GM21576 (cell line): ENCODE measurements at regions not wholly inside any gene's neighbourhood (a gene's known extent, or its start where the extent isn't known, plus 50 kb on each side); places are given as distances from the start of the nearest gene placed in this dataset.

Experiments used
- ATAC-seq: cut with Tn5 transposase; IDR thresholded peaks from one replicate; pipeline ENCODE4 v1.9.1; 2021; ENCODE audit warnings: mild to moderate bottlenecking, moderate library complexity; ENCODE audit not compliant: unreplicated experiment

DNA sequence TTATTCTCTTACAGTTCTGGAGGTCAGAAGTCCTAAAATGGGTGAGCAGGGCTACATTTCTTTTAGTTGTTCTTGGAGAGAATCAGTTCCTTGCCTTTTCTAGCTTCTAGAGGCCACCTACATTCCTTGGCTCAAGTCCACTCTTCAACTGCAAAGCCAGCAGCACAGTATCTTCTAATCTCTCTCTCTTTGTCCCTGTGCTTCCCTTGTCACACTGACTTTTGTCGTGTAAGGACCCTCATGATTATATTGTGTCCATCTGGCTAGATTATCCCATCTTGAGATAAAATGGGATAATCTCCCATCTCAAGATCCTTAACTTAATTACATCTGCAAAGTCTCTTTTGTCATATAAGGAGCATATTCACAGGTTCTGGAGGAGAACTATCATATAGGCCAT, 359.0 kb downstream of the ADRA2A start:
- no peak for ATAC-seq

DNA sequence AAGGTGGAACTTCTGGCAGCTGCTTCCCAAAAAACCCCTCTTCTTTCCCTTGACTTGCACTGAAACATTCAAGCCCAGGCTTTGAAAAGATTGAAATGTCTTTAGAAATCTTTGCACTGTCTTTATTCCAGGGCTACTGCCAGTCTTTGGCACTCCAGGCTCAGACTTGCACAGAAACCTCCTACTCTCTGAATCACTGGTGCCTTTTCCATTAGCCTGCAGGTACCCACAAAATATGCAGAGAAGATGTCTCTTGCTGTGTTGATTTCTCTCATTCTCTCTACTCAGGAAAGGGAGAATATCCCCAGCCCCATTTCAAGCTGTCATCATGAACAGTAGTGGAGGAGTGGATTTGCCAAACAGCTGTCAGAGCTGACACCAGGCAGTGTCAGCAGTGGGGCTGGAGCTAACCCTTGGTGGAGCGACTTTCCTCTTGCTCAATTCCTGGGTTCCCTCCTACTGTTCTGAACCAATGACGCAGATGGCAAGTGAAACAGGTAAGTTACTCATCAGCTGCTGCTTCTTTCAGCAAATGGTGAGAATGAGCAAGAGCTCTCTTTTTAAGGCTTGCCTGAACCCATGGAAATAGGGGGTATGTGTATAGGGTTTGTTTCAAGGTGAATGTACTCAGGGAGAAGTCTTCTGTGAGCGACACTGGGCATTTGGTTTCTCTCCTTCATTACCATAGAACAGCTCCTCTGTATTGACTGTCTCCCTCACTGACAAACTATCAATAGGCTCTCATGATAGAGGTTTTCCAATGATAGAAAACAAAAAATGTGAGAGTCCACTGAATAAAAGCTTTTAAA, 362.4 kb downstream of the ADRA2A start:
- ATAC-seq = no peak

DNA sequence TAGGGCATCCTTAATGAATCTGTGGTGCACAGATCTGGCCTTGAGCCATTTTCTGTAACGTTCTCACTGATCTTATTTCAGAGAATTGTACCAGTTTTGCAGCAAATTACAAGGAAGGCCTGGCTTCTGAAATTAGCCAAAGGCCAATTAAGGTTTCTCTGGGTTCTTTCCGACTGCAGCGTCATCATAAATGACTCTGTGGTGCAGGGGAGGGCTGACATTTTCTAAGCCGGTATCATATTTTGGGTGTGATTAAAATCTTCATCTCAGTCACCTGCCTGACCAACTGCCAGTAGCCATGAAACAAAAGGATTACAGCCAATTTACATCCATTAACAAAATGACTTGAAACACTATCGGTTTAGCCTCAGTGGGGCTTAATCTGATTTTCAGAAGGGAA, 363.7 kb downstream of the ADRA2A start:
- ATAC-seq = no peak

DNA sequence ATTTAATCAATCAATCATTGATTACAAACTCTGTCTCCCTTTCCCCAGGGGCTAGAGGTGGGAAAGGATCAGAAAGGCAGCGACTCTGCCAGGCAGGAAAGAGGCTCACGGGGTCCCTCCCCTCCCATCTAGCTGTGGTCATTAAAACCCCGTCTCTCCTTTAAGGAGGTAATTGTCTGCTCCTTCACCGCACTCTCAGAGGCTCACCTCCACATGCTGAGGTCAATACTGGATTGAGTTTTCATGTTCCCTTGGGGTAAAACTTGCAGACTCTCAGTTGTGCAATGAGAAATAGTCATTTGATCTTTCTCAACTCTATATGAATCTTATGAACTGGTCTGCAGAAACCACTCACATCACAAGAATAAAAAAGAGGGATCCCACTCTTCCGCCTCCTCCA, 368.8 kb downstream of the ADRA2A start:
- ATAC-seq = no peak

DNA sequence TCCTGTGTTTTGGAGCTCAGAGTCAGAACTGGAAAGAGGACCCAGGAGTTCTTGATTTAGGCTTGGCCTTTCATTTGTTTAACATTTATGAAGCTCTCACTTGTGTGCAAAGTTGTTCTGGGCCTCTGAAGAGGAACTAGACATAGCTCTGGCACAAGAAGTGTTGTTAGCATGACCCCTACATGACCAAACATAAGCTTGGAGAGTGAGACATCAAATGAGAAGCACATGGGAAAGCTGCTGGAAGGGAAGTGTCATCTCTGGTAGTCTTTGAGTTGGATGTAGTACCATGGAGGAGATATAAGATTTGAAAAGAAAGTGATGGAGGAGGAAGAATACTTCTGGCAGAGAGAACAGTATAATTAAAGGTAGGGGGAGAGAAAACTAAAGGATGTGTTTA, 370.1 kb downstream of the ADRA2A start:
- no peak for ATAC-seq

DNA sequence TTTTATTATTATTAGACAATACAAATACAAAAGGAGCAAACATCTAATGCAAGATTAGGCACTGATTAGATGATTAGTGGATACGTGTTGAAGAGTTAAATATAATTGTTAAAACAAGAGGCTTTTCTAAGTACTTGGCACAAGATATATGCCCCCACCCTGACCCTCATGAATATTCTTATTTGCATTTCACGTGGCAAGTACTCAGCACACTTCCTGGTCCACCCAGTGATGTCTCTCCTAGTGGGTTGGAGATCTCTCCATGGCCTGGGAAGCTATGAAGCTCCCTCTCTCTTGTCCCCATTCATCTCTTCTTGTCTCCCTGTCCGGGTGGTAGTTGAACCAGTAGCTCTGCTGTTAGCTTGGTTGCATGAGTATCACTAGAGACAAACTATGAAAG, 375.3 kb downstream of the ADRA2A start:
- no peak for ATAC-seq

DNA sequence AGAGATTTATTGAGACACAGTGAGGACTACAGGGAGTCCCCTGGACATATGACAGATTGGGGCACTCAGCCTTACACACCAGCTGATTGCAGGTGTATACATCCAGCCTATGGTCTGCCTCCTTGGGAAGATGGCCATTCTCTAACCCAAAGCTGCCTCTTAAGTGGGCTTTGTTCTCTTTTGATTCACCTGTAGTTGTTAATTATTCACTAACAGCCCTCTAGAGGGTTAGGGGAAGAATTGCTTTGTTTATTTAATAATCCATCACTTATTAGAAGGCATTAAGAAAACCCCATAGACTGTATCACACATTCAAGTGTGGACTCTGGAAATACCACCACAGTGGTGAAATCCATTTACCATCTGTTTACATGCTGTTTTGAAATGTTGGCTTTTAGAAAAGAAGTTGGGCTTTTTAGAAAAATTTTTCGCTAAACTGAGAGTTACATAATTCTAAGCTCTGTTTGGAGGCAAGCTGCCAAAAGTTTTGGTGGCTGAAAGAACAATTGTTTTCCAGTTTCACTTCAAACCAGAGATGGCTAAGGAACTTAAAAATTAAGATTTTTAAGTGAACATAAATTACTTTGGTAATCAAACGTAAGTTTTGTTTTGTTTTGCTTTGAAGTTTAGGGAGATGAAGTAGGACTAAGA, 379.1 kb downstream of the ADRA2A start:
- no peak for ATAC-seq

DNA sequence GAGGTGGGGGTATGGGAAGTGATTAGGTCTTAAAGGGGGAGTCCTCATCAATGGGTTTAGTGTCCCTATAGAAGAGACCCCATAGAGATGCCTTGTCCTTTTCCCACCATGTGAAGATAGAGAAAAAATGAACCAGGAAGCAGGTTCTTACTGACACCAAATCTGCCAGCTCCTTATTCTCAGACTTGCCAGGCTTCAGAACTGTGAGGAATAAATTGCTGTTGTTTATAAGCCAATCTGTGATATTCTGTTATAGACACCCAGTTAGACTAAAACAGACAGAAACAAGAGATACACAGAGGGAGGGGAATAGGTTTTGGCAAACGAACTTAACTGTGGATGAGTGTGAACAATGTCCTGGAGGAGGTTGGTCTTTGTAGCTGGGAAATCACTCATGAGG, 381.4 kb downstream of the ADRA2A start:
- no peak for ATAC-seq

DNA sequence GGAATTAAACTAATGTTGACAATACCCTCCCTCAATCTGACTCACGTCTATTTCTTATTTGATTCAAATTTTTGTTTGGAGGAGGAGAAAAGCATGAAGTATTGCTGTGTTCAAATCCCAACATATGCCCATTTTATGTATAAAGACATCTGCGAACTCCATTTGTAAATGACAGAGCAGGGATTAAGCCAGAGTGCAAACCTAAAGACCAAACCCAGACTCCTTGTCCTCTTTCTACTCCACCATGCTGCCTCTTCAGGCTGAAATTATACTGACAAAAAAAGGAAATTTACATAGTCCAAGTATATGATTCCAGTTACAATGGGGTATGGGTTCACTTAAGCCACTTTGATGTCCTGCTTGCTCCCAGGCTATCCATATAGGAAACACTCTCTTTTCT, 383.1 kb downstream of the ADRA2A start:
- no peak for ATAC-seq

DNA sequence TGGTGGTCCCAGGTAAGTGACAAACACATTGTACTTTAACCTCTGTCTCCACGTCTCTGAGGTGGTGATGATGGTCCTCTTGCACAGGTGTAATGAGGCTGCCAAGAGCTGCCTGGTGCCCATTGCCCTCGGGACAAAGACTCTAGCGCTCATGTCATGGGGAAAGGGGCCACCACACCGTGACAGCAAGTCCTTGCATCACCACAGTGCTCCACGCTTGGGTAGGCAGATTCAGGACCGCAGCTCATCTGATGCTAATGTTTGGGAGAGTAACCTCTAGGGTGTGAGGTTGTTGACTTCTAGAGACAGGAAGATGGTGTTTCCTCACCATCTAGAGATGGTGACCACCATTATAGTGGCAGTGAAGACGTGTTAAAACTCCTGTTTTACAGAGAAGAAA, 395.6 kb downstream of the ADRA2A start:
- no peak for ATAC-seq

DNA sequence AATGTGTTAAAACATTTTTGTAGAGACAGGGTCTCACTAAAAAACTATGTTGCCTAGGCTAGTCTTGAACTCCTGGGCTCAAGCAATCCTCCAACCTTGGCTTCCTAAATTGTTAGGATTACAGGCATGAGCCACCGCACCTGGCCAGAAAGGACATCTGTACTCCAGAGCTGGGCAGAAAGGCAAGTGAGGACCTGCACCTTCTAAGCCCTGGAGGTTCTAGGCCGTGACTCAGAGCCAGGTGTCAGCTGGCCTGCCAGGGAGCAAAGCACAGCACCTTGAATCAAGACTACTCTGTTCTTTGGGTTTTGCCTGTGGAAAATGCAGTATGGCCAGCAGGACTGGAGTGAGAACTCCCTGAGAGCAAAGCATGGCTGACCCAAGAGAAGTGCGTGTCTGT, 396.5 kb downstream of the ADRA2A start:
- ATAC-seq = no peak

DNA sequence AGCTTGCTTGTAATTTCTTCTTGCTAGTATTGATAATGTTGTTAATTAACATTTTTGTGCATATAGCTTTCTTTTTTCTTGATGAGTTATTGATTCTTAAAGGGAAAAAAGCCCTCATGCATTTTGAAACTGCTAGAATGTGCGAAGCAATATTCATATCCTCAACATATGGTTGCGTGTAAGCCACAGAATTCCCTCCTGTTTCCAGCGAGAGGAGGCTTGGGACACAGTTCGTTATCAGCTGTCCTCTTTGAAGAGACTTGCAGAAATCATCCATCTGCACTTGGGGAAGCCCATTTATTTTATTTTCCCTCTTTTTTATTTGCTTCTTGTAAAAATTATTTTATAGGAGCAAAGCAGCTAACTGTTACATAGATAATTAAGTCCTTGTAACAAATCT, 398.0 kb downstream of the ADRA2A start:
- ATAC-seq = no peak

DNA sequence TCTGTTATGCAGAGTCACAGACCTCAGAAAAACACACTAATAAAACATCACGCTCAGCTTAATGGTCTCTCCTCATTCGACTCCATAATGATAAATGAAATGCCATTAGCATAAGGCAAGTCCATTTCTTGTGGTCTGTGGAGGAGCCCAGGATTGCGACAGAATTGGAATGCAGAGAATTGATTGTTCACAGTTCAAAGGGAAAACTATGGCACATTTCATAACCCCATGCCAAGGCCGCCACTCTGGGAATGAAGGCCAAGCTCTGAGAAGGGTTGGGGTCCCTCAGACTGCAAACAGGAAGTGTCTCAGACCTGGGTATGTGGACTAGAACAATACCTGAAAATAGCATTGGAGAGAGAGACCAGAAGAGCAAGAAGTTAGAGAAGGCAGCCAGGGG, 398.9 kb downstream of the ADRA2A start:
- ATAC-seq = no peak

DNA sequence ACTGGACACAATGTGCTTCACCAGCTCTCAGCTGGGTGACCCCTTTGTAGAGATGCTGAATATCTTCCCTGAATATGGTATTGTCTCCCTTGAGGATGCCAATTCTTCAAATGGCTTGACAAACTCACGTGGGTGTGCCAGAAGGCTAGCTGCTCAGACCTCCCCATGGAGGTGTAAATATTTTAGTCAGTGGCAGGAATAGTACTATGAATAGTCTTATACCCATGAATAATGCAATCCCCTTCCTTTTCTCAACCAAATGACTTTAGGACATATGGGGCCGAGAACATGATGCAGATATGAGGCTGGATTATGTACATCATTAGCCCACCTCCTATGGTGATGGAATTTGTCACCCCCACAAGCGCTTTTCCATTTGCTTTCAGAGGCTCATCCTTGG, 401.8 kb downstream of the ADRA2A start:
- ATAC-seq = no peak

DNA sequence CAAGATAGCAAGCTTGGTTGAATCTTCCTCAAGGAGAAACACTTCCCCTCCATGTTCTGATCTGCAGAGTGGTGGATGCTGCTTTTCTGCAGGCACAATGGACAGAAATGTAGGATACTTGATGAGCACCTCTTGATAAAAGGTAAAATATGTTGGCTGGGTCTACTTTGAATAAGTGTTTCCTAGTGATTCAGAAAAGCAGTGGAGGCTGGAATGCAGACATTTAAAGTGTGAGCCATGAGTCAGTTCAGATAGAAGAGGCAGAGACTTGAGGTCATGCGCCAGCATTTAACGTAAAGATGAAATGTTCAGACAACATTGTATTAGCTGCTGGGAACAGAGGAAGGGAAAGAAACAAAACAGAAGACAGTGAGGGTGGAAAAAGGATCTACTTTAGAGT, 403.1 kb downstream of the ADRA2A start:
- ATAC-seq = no peak

DNA sequence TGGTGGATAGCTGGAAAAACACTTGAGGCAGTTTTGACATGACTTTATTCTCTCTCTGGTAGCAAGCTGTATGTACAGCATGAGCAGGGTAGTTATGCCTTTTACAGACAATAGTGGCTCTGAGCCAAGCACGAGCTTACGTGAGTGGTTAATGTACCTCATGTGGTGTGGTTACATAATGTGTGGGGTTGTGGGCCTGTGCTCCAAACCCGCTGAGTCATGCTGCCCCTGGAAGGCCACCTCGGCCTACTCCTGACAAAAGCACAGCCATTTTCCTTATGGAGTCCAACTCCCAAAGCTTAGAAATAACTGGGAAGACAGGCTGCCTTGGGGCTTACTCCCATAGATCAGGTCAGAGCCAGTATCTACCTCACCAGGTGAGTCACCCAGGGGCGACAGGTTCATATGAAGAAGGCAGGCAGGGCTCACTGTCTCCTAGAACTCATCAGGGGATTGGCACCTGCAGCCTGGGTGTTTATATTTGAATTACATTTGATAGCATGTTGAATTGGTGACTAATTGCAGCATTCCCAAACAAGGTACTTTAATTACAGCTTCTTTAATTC, 404.5 kb downstream of the ADRA2A start:
- no peak for ATAC-seq

DNA sequence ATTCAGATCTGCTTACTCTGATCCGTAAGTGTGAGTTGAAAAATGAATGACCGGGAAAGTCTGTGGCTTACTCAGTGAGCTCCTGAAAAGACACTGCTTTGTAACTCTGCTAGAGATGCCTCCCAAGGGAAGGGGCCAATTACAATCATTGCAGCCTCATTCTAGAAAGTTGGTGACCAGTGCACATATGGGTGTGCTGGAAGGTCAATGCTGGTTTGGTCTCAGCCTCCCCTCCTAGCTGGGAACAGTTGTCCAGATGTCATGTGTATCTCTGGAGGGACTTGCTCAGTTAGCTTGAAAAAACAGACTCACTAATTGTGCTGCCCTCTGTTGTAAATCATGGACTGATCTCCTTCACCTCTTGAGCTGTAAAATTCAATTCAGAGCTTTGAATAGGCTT, 405.0 kb downstream of the ADRA2A start:
- no peak for ATAC-seq

DNA sequence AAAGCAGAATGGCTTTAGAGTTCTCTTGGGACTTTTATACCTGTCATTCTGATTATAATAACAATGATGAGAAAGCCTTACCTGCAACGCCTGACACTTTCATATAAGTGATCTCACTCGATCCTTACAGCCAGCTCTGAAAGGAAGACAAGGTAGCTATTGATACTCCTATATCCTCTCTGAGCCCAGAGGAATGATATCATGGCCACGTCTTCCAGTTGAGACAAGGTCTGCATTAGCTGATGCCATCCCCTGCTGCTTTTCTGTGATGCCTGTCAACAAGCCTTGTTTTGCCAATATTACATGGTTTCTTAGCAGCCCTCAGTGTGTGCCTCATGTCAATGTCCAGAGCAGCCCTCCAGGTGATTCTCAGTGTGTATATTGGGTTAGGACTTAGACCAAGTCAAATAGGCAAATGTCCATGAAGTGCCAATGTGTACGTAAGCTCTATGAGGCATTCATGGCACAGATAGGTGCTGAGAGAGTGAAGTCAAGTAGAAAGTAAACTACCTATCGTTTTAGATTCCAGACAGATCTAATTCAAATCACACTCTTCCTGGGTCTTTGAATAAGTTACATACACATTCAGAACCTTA, 405.9 kb downstream of the ADRA2A start:
- ATAC-seq = no peak

DNA sequence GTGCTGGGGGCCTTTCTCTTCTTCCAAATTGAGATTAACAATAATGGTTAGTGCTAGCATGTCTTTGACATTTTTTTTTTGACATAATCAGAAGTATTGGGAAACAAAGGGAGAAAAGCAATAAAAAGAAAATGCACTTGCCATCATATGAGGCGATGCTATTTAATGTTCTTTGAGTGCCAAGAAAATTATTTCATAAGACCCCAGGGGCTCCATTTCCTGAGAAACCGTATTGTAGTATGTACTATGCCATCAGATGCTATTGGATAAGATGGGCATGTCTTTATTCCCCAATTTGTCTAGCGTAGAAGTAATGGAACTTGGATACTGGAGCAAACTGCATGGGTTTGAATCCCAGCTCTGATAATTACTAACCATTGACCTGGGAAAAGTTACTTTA, 408.9 kb downstream of the ADRA2A start:
- ATAC-seq = no peak

DNA sequence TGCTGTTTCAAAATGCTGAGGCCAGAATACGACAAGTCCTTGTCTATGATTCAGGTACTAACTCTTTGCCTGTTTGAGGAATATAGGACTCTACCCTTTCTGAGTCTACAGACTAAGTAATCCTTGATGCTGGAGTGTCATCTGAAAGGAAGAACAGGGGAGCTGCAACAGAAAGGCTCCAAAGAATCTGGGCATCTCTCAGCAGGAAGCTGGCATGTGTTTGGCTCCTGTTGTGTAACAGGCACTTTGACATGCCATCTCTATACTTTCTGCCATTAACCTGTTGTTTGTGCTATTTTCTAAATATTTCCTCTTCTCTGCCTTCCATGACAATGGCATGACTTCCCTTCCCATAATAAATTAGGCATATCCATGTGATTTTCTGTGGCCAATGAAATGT, 409.5 kb downstream of the ADRA2A start:
- ATAC-seq = no peak

DNA sequence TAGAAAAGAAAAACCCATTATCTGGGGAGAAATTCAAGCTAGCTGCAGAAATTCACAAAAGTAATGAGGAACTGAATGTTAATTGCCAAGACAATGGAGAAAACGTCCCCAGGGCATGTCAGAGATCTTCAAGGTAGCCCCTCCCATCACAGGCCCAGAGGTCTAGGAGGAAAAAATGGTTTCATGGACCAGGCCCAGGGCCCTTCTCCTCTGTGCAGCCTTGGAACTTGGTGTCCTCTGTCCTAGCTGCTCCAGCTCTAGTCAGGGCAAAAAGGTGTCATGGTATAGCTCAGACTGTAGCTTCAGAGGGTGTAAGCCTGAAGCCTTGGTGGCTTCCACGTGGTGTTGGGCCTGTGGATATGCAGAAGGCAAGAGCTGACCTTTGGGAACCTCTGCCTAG, 411.8 kb downstream of the ADRA2A start:
- no peak for ATAC-seq

DNA sequence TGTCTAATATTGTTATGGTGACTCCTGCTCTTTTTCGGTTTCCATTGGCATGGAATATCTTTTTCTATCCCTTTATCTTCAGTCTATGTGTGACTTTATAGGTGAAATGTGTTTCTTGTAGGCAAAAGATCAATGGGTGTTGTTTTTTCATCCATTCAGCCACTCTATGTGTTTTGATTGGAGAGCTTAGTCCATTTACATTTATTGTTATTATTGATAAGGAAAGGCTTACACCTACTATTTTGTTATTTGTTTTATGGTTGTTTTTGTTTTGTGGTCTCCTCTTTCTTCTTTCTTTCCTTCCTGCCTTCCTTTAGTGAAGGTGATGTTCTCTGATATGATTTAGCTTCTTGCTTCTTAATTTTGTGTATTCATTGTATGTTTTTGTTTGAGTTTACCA, 414.3 kb downstream of the ADRA2A start:
- no peak for ATAC-seq
